ENCODE measurements at regions not wholly inside any gene's neighbourhood (a gene's known extent, or its start where the extent isn't known, plus 50 kb on each side); places are given as distances from the start of the nearest gene placed in this dataset.

DNA sequence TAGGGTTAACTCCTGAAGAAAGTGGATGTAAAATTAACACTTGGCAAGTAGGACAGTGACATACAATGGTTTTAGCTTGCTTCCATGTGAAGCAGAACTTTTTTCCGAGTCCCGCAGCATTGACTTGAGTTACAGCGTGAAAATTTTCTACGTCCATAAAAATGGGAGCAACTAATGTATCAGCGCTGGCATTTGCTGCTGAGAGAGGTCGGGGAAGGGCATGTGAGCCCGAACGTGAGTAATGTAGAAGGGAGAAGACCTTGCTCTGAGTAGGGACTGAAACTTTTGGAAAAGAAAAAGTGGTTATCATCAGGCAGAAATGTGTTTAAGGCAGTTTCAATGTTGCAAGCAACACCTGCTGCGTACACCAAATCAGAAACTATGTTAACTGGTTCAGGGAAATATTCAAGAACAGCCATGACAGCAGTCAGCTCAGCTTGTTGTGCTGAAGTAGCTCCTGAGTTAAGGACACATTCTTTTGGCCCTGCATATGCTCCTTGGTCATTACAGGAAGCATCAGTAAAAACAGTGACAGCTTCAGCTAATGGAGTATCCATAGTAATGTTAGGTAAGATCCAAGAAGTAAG lies 70.9 kb upstream of the ARL4D start:
- H3K4me3 ChIP-seq (ENCODE audit: low read depth, low read length): no peak overlapping the region
- no peak for DNase-seq (ENCODE audit: low read depth, low spot score)
- TF ChIP-seq CTCF (IDR thresholded peaks at IDR 0.05; ENCODE audit: low read depth, low read length): no peak
- in situ Hi-C loops (cut with HindIII; ENCODE audit: low sequenced_read_pairs): no loop called here

DNA sequence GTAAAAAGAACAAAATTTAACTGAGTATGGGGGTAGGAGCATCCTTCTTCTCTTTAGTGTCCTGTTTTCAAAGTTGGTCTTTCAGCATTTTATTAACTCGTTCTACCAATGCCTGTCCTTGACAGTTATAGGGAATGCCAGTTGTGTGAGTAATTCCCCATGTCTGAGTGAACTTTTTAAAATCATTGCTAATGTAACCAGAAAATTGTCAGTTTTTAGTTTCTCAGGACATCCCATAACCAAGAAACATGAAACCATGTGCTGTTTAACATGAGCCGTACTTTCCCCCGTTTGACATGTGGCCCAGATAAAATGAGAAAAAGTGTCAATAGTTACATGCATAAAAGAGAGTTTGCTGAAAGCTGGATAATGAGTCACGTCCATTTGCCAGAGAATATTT lies 71.4 kb upstream of the ARL4D start:
- no peak for TF ChIP-seq CTCF (IDR thresholded peaks at IDR 0.05; ENCODE audit: low read depth, low read length)

GRCh38 chr17:43326490-43327275 lies 72.1 kb upstream of the ARL4D start:
- in situ Hi-C loops (cut with HindIII; ENCODE audit: low sequenced_read_pairs): no loop called here
- DNase-seq (ENCODE audit: low read depth, low spot score): no peak
- no peak for TF ChIP-seq CTCF (IDR thresholded peaks at IDR 0.05; ENCODE audit: low read depth, low read length)
- H3K4me3 ChIP-seq (ENCODE audit: low read depth, low read length): no peak overlapping the region

More for the DNA sequence above, 71.4 kb upstream of the ARL4D start:
- in situ Hi-C loops (cut with HindIII; ENCODE audit: low sequenced_read_pairs): no loop called here
- H3K4me3 ChIP-seq (ENCODE audit: low read depth, low read length): no peak overlapping the region
- peak; percentile 17 for DNase-seq (ENCODE audit: low read depth, low spot score)

- in situ Hi-C loops (cut with HindIII; ENCODE audit: low sequenced_read_pairs): no loop called here
- peak; percentile 11 for TF ChIP-seq CTCF (IDR thresholded peaks at IDR 0.05; ENCODE audit: low read depth, low read length)
- no peak for DNase-seq (ENCODE audit: low read depth, low spot score)
- no peak overlapping the region for H3K4me3 ChIP-seq (ENCODE audit: low read depth, low read length)
These were observed 74.4 kb upstream of the ARL4D start for GRCh38 chr17:43324205-43324893.

DNA sequence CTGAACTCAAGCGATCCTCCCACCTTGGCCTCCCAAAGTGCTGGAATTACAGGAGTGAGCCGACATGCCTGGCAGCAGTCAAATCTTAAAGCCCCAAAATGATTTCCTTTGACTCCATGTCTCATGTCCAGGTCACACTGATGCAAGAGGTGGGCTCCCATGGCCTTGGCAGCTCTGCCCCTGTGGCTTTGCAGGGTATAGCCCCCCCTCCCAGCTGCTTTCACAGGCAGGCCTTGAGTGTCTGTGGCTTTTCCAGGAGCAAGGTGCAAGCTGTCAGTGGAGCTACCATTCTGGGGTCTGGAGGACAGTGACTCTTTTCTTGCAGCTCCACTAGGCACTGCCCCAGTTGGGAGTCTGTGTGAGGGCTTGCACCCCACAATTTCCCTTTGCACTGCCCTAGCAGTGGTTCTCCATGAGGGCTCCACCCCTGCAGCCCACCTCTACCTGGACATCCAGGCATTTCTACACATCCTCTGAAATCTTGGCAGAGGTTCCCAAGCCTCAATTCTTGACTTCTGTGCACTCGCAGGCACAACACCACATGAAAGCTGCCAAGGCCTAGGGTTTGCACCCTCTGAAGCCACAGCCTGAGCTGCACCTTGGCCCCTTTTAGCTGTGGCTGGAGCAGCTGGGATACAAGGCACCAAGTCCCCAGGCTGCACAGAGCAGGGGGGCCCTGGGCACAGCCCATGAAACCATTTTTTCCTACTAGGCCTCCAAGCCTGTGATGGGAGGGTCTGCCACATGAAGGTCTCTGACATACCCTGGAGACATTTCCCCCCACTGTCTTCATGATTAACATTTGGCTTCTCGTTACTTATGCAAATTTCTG lies 79.3 kb upstream of the ARL4D start:
- no peak for DNase-seq (ENCODE audit: low read depth, low spot score)
- no peak for TF ChIP-seq CTCF (IDR thresholded peaks at IDR 0.05; ENCODE audit: low read depth, low read length)
- in situ Hi-C loops (cut with HindIII; ENCODE audit: low sequenced_read_pairs): no loop called here
- H3K4me3 ChIP-seq (ENCODE audit: low read depth, low read length): no peak overlapping the region

GRCh38 chr17:43316522-43317142 lies 82.2 kb upstream of the ARL4D start:
- no peak for TF ChIP-seq CTCF (IDR thresholded peaks at IDR 0.05; ENCODE audit: low read depth, low read length)
- DNase-seq (ENCODE audit: low read depth, low spot score): no peak
- in situ Hi-C loops (cut with HindIII; ENCODE audit: low sequenced_read_pairs): no loop called here
- H3K4me3 ChIP-seq (ENCODE audit: low read depth, low read length): no peak overlapping the region
